ENCODE measurements at regions not wholly inside any gene's neighbourhood (a gene's known extent, or its start where the extent isn't known, plus 50 kb on each side); places are given as distances from the start of the nearest gene placed in this dataset.
A peak's percentile ranks its signal among the peaks of the same experiment; 100 is the strongest.
"Not testable (repeated sequence)": the region's sequence is repeated elsewhere in the genome, so short reads cannot be mapped to it uniquely, and the experiment has no call there.

DNA sequence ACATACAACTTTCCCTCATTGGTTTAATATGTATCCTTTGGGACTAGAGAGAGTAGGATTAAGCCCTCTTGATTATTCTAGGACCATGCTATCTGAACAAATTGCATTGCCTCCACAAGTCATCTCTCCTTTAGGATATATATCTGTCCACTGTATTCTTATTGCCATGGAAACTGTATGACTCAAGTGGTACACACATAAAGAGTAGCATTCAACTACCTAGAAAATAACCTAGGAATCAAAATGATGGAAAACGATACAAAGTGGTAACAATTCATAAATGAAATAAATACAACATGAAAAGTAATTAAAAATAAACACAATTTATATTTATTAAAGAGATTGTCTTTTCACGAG is 212.1 kb upstream of the P2RY1 start:
- no peak for DNase-seq

- DNase-seq: no peak
Observed at GRCh38 chr3:152623286-152623911, 211.5 kb upstream of the P2RY1 start.

DNA sequence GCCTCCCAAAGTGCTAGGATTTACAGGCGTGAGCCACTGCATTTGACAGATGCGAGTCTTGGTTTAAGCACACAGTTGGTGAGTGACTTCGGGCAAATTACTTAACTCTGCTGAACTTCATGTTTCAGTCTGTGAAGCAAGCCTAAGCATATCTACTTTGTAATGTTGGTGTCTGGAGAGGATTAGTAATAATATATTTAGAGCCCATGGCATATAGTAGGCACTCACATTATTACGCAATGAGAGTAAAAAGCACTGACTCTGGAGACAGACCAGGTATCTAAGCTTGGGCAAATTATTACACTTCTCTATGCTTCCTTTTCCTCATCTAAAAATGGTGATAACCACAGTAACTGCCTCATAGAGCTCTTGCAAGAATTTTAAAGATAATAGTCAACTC is 208.7 kb upstream of the P2RY1 start:
- DNase-seq: no peak

GRCh38 chr3:152628496-152628895 is 206.4 kb upstream of the P2RY1 start:
- DNase-seq: no peak

DNA sequence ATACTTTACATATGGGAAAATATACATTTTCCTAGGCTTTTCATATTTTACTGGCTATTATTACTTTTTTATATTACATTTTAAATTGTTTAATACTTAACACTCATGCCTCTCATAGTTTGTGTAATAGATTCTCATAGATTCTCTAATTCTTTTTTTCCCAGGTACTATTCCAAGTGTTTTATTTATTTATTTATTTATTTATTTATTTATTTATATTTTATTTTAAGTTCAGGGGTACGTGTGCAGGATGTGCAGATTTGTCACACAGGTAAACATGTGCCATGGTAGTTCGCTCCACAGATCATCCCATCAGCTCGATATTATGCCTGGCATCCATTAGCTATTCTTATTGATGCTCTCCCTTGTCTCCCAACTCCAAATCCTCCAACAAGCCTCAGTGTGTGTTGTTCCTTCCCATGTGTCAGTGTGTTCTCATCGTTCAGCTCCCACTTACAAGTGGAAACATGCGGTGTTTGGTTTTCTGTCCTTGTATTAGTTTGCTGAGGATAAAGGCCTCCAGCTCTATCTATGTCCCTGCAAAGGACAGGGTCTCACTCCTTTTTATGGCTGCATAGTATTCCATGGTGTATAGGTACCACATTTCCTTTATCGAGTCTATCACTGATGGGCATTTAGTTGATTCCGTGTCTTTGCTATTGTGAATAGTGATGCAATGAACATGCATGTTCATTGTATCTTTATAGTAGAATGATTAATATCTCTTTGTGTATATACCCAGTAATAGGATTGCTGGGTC is 205.4 kb upstream of the P2RY1 start:
- DNase-seq: no peak

DNA sequence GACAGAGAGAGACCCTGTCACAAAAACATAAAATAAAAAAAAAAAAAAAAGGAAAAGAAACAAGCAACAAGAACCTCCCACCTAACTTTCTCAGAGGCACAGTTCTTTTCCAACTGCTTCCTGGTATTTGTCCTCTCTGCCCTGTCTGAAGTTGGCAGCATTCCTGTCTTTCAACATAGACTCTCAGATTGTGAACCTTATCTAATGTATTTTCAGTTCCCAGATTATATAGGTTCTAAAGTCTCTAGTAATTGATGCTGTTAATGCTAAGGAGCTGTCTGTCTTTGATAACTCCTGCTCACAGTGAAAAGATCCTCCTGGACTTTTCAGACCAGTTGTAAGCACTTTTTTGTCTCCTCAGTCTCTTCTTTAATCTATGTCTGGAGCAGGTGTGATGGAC is 199.5 kb upstream of the P2RY1 start:
- DNase-seq: no peak

GRCh38 chr3:152636651-152637050 is 198.3 kb upstream of the P2RY1 start:
- DNase-seq: no peak

GRCh38 chr3:152638214-152638613 is 196.7 kb upstream of the P2RY1 start:
- no peak for DNase-seq

GRCh38 chr3:152638707-152639450 is 196.1 kb upstream of the P2RY1 start:
- no peak for DNase-seq

- no peak for DNase-seq
Observed at GRCh38 chr3:152641198-152641597, 193.7 kb upstream of the P2RY1 start.

DNA sequence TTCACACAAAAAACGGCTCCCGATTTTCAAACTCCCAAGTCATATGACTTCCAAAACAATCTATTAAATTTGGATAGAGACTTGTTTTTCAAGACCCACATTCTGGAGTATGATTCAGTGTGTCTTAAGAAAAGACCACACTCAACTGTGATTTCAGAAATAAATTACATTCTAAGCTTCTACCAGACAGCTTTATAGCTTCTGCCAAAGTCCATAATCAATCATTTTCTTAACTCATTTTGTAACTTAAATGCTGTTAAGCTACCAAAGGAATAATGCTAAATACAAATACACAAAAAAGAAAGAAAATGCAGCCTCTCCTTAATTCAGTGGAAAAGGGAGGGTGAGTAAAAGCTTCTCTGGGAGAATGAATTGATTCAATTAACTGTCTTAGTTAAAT is 192.3 kb upstream of the P2RY1 start:
- no peak for DNase-seq

GRCh38 chr3:152644478-152644877 is 190.5 kb upstream of the P2RY1 start:
- DNase-seq: no peak

- no peak for DNase-seq
Observed at GRCh38 chr3:152646004-152646403, 188.9 kb upstream of the P2RY1 start.

- no peak for DNase-seq
Observed at GRCh38 chr3:152650177-152650576, 184.8 kb upstream of the P2RY1 start.

DNA sequence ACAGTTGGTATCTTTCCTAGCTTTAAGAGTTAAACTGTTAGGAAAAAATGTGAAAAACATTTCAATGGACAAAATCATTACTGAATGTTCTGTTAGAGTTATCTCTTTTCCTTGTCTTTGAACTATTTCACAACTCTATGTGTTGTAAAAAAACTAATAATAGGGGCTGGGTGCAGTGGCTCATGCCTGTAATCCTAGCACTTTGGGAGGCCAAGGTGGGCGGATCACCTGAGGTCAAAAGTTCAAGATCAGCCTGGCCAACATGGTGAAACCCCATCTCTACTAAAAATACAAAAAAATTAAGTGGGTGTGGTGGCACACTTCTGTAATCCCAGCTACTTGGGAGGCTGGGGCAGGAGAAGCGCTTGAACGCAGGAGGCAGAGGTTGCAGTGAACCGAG is 184.0 kb upstream of the P2RY1 start:
- not testable (repeated sequence) for DNase-seq

GRCh38 chr3:152656214-152656971 is 178.5 kb upstream of the P2RY1 start:
- peak; percentile 40 for DNase-seq

DNA sequence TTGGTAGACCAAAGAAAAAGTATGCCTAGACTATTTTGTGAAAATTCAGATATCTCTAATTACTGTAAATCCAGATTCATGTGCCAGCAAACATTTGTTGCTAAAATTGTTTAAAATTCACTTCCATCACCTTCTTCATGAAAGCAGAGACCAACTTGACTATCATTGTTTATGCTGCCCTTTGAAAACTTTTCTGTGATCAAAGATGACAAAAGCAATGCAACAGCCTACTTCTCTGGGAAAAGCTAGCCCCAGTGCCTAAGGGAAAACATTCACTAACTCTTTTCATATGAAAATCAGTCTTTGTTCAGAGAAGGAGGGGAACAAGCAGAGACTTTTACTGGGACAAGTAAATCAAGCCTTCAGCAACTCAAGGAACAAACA is 178.0 kb upstream of the P2RY1 start:
- DNase-seq: no peak

GRCh38 chr3:152658977-152659720 is 175.8 kb upstream of the P2RY1 start:
- no peak for DNase-seq

- no peak for DNase-seq
Observed at GRCh38 chr3:152662157-152662556, 172.8 kb upstream of the P2RY1 start.

GRCh38 chr3:152664766-152665165 is 170.2 kb upstream of the P2RY1 start:
- DNase-seq: no peak

DNA sequence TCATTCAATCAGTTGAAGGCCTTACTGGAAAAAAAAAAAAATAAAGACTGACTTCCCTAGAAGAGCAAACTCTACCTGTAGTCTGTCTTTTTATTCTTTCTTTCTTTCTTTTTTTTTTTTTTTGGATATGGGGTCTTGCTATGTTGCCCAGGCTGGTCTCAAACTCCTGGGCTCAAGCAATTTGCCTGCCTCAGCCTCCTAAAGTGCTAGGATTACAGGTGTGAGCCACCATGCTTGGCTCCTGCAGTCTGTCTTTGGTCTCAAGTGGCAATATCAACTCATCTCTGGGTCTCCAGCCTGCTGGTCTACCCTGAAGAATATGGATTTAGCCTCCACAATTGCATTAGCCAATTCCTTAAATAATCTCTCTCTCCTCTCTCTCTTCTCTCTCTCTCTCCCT is 167.7 kb upstream of the P2RY1 start:
- DNase-seq: no peak

- no peak for DNase-seq
Observed at GRCh38 chr3:152669560-152669959, 165.4 kb upstream of the P2RY1 start.
